GM12873 (cell line): ENCODE measurements at regions not wholly inside any gene's neighbourhood (a gene's known extent, or its start where the extent isn't known, plus 50 kb on each side); places are given as distances from the start of the nearest gene placed in this dataset.

Experiments
- TF ChIP-seq, protein P1 (sequence below): IDR thresholded peaks from 2 replicates; pipeline ENCODE4 v1.5.1; 2012; ENCODE audit warnings: low read depth, mild to moderate bottlenecking, moderate library complexity, low read length, control low read depth; ENCODE audit not compliant: insufficient read depth; ENCODE audit errors: missing control alignments

DNA sequence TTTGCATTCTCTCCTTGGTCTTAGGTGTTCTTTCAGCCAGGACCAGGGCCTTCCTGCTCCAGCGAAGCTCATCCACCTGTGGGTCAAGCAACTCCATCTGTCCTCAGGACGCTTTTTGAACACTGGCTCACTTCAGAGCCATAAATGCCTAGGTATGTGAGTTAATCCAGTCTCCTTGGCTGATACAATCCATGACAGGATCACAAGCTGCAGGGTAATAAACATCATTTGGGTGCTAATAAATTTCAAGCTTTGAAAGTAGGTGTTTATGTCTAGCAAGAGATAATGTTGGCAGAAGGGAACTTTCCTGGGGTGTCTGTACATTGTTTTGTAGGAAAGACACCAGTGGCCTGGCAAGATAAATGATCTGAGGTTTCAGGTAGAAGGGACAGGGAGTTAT lies 159.2 kb upstream of the TUT7 start:
- TF ChIP-seq, protein P1, sequence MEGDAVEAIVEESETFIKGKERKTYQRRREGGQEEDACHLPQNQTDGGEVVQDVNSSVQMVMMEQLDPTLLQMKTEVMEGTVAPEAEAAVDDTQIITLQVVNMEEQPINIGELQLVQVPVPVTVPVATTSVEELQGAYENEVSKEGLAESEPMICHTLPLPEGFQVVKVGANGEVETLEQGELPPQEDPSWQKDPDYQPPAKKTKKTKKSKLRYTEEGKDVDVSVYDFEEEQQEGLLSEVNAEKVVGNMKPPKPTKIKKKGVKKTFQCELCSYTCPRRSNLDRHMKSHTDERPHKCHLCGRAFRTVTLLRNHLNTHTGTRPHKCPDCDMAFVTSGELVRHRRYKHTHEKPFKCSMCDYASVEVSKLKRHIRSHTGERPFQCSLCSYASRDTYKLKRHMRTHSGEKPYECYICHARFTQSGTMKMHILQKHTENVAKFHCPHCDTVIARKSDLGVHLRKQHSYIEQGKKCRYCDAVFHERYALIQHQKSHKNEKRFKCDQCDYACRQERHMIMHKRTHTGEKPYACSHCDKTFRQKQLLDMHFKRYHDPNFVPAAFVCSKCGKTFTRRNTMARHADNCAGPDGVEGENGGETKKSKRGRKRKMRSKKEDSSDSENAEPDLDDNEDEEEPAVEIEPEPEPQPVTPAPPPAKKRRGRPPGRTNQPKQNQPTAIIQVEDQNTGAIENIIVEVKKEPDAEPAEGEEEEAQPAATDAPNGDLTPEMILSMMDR: no peak

DNA sequence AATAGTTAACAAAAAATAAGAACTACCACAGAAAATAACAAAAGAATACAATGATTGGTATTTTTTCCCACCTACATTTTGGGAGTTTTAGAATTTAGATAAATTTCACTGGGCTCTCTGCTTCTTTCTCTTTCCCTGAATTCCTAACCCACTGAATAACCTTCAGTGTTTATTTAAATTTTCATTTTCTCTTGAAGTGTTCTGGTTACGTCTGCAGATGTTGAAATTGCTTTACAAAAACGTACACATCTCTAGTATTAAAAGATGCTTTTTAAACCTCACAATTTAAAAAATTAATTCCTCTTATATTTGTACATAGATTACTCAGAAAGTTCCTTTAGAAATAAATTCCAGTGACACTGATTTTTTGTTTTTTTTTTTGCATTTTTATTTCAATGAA lies 158.7 kb upstream of the TUT7 start:
- TF ChIP-seq, protein P1: no peak

DNA sequence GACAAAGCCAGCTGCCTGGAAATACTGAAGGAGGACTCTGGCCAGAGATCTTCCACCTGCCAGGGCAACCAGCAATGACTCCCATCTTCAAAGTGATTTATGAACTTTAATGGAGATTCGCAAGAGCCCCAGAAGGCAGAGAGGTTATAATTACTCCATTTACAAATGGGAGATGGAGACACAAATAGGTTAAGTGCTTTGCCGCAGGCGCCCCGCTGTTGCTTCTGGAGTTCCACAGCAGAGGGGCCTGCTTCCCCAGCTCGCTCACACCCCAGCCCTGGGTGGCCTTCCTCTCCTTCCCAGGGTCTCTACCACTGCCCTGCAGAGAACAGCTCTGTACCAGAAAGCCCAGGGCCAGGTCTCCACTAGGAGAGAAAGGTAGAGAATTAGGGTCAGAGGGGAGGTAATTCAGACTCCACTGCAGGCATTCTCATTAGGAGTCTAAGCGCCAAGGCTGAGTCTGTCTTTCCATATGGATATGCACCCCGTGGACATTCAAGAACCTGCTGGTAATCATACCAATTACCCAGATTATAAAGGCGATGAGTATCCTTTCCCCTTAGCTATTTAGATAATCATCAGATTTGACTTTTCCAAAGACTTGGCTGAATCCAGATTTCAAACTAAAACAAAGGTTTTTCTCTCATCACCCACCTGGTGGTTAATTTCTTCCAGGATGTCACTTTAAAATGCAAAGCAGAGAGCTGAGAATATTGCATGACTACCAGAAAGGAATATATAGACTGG lies 157.6 kb upstream of the TUT7 start:
- TF ChIP-seq, protein P1: no peak

DNA sequence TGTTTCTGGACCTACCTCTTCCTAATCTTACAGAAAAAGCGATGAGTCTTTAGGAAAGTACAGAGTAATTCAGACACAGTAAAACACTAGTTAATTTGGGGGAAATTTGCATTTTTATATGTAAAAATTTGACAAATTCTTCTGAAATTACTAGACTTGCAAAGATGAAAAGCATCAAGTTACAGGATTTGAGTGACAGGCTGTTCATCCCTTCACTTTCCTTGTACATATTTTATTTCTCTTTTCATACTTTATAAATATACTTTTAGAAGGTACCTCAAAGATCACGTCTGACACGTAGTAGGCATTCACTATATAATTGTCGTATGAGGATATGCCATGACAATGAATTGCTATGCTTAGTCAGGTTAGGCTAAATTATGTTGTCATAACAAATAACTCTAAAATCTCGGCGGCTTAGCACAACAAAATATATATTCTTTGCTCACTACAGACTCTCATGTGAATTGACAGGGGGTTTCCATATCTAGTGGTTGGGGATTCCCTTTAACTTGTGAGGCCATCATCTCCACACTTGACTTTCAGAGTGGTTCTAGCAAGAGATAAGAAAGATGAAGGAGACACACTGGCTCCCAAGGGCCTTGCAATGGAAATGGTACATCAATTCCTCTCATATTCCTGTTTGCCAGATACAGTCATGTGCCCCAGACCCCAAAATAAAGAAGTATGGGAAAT lies 154.1 kb upstream of the TUT7 start:
- TF ChIP-seq, protein P1: no peak

DNA sequence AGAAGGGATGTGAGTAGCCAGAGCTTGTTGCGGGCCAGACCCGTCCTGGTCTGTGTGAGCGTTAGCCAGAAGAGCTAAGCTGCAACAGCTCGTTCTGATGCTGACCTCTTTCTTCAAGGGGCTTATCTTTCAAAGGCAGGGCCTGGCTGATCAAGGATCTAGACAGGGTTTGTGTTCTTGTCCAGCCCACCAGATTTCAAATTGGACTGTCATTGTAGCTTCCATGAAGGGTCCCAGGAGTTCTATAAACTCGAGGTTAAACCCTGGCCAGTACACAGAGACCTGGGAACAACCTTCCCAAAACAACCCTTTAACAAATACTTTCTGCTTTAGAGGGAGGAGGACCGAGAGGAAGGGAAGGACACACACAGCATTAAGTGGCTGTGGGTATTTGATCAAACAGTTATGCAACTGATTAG lies 153.0 kb upstream of the TUT7 start:
- TF ChIP-seq, protein P1: no peak

DNA sequence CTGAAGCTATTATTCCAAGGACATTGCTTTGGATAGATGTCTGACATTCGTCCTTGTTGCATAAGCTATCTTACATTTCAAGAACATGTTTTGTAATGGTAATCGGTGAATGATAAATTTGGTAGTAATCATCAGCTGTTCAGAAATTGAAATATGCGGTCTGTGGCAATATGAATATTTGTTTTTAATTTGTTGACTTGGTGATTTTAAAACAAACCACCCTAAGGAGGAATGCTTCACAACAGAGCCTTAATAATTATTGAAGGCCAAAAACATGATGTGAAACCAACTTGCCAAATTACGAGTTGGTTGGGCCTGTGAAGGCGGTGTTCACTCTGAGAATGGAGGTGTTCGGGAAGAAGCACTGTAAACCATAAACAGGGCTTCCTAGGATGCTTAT lies 149.7 kb upstream of the TUT7 start:
- TF ChIP-seq, protein P1: no peak

DNA sequence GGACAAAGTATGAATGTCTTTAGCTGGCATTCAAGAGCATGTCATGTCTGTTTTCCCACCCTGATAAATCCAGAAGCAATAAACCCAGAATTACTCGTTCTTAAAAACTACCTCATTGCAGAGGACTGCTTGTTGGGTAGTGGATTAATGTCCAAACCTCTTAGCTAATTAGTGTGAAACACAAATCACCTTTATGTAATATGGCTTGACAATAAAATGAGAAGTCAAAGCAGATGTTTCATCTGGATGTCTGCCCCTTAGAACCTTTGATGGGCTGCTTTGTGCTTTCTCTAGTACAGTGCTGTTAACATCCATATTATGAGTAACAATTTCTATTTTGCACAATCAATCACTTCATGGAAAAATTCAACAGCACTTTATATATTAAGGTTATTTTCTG lies 149.1 kb upstream of the TUT7 start:
- TF ChIP-seq, protein P1: no peak
